ENCODE measurements at regions not wholly inside any gene's neighbourhood (a gene's known extent, or its start where the extent isn't known, plus 50 kb on each side); places are given as distances from the start of the nearest gene placed in this dataset.
"Not testable (repeated sequence)": the region's sequence is repeated elsewhere in the genome, so short reads cannot be mapped to it uniquely, and the experiment has no call there.

DNA sequence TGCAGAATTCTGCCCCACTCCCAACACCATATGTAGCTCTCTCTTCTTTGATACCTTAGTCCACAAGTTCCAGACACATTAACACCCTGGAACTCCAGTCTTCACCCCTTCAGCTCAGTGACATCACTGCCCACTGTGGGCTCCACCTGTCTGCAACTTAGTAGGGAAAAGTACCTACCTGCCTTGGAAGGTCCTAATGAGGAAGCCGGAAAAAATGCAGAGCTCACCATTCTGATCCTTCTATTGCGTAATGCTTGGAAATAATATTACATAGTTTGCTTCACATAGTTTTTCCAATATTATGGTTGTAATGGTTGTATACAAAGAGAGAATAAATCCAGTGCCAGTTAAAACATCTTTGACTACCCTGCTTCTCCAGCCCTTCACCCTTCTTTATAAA lies 738.4 kb downstream of the RNF144A start:
- DNase-seq: no peak

DNA sequence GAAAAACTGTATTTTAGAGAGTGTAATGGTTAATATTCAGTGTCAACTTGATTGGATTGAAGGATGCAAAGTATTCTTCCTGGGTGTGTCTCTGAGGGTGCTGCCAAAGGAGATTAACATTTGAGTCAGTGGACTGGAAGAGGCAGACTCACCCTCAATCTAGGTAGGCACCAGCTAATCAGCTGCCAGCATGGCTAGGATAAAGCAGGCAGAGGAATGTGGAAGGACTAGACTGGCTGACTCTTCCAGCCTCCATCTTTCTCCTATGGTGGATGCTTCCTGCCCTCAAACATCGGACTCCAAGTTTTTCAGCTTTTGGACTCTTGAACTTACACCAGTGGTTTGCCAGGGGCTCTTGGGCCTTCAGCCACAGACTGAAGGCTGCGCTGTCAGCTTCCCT lies 740.3 kb downstream of the RNF144A start:
- DNase-seq: not testable (repeated sequence)

DNA sequence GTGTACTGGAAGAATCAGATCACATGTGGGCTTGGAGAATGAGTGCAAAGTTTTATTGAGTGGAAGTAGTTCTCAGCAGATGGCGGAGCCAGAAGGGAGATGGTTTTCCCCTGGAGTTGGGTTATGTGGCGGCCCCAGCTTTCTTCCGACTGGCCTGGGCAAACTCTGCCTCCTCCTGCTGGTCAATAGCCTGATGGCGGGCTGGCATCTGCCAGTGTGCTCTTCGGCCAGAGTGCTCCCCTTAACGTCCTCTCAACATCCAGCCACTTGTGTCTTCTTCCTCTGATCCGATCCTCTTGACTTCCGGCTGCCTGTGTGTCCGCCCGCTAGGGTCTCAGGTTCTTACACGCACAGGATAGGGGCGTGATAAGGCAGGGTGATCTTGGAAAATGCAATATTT lies 741.3 kb downstream of the RNF144A start:
- no peak for DNase-seq

DNA sequence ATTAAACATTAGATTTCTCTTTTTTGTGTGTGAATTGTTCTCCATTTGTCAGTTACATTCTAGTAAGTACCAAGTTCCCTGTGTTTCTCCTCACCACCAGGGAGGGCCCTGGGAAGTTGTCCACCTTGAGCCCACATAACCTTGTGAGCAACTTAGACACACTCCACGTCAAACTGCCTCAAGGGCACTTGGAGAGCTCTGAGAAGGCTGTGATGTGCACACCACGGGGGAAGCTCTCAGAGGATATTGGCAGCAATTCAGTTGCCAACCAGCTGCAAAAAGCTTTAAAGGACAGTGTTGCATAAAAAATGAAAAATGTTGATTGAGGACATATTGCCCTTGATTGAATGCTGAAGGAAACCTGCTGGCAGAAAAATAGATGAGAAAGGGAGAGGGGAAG lies 743.6 kb downstream of the RNF144A start:
- DNase-seq: no peak

DNA sequence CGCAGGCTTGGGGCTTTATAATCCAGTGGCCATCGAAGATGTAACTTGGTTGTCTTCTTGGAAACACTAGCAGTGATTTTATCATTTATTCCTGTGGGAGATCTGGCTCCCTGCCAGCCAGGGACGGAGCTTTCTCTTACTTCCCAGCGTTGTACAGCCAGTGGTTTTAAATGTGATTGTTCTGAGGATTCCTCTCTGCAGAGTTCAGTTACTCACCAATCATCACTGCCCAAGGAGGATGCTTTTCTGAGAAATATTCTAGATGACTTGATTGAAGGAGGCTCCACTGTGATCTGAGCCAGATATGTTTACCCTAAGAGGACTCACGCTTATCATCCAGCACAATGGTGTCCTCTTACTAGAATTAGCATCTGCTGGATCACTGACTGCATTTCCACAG lies 744.3 kb downstream of the RNF144A start:
- DNase-seq: no peak

DNA sequence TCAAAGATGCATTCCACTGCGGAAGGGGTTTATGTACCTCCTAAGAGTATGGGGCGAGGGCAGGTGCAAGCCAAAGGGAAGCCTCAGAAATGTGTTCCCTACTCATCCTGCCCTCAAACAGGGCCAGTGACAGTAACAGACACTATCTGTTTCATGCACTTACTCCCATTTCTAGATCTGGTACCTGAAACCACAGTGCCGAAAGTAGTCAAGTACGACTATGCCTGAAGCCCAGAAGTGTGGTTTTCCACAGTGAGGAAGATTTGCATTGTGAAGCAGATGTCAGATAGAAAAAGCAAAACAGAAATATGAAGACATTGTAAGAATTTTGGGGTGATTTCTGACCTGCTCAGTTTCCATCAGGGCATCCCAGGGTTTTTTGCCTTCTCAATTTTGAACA lies 748.7 kb downstream of the RNF144A start:
- DNase-seq: no peak

DNA sequence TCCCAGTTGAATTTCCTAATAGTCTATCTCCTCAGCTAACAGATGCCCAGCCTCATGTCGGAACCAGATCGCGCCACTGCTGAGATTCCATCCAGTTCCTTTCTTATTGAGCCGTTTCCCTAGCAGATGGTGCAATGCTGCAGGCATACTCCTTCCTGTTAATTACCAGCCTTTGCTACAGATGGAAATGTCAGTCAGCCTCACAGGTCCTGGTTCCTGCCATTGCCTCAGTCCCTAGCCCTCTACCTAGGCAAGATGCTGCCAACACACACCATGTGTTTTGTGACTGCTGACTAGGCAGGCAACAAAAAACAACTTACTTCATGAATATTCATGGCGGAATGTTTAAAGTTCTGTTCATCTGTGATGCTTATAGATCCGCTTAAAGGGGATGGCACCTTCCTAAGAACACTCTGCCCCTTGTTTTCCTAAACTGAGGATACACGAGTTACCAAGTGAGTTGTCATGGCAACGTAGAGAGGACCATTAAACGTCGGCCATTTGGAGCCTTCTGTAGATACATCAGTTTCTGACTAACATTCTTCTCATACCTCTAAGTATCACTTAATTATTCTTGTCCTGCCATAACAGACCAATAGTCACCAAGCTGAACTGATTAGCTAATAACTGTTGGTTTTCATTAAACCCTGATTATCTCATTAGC lies 749.5 kb downstream of the RNF144A start:
- no peak for DNase-seq

DNA sequence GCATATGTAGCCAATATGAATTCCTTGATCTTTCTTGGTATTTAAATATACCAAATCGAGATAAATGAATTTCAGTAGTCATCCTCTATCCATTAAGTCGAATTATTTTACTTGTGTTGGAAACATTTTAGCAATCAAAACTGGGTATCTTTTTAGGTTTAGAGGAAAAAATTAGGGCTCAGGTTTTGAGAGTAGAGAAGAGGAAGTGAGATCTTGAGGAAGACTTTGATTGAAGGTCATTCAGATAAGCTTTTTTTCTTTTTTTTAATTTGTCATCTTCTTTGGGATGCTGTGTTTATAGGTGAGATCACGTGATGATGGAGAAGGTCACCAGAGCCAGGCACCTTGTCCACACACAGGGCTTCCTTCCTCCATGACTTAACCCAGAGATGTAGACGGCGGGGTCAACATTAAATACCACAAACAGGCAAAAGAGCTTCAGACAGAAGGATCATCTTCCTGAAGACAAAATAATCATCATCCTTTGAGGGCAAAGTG lies 750.1 kb downstream of the RNF144A start:
- no peak for DNase-seq

DNA sequence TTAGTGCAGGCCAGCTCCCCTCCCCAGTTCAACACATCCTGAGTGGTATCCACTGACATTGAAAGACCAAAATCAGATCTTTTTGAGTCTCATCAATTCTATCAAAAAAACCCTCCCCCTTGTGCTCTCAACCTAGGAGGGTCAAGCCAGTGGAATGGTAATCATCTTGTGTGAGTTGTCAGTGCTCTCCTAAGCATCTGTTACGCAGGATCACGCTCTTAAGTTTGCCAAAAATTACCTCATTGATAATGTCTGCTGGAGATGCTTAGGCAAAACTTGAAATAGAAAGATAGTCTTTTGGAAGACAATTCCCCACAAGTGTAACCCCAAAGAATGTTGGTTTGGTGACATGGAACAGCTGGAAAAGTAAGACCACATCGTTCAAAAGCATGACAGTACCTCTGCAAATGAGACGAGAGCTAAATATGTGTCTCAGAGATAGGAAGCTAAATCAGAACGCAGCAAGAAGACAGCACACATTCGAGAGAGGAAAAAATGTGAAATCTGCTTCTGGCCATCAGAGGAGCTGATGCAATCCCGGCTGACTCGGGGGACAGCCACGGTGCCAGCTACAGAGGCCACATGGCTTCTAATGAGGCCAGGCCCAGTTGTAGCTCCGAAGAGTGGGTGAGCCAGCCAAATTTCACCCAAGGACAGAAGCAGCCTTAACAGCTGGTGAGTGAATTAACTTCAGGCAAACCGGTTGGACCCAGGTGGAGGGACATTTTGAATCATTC lies 753.9 kb downstream of the RNF144A start:
- no peak for DNase-seq

DNA sequence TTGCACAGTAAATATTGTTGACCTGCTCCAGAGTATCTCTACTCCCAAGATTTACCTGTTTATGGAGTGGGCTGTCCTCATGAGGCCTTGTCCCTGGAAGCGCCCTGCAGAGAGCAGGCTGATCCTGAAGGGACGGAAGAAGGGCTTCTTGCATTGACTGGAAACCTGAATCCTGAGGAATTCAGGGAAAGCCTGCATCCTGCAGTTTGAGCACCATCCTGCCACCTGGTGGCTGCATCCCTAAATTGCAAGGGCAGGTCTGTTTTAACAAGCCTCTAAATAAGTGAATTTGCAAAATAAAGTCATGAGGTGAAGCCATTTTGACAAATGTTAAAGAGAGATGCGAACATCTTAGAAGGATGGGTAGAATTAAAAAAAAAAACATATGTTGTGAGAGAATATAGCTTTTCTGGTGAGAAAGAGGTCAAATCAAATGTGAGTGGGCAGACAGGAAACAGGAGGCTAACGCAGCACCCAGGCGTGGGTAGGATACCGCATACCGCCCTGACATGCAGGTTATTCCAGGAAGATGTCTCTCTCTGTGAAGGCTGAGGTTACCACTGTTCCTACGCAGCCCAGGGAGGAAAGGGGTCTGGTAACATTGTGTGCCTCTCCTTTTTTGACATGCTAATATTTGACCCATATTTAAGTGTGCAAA lies 754.9 kb downstream of the RNF144A start:
- DNase-seq: no peak

DNA sequence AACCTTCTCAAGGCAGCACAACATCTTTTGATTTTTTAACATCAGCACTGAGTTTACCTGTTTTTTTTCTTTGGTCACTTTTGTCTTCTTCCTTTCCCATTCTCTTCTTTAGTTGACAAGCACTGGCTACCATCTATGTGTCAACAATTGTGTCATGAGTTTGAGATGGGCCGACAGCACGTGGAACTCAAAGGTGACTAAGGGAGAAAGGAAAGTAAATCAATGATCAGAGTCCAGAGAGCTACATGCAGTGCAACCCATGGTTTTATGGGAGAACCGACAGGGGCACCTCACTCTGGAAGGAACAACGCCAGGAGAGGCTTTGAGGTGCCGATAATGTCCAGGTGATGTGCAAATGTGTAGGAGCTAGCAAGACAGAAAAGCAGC lies 755.5 kb downstream of the RNF144A start:
- DNase-seq: no peak

DNA sequence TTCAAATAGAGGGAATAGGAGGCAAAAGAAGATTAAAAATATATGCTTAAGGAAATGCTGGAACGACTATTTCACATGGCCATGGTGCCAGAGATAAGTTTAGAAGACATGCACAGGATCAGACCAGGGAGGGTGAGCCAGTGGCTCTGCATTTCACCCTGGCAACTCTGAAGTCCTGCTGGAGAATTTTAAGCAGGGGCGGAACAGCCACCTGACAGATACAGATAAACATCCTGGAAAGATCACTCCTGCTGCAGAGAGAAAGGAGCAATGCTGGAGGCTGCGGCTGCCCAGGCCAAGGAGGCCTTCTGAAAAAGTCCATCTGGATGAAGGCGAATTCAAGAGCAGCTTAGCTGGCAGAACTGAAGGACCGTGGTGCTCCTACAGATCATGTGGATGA lies 755.9 kb downstream of the RNF144A start:
- DNase-seq: no peak

DNA sequence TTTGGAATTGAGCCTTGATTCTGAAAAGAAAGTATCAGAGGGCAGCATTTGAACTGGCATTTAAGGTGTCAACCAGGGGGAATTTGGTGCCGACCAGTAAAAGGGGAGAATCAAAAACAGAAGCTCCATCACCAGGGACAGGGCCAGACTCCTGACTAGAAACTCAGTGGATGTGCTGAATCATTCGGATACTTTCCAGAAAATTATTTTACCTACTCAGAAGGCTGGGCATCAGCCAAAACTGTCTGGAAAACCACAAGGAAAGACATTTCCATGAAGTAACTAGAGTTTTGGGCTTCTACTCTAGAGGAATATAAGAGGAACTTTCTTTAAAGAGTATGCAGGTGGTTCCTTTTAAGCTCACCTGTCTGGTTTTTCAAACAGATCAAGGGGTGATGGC lies 756.6 kb downstream of the RNF144A start:
- no peak for DNase-seq

DNA sequence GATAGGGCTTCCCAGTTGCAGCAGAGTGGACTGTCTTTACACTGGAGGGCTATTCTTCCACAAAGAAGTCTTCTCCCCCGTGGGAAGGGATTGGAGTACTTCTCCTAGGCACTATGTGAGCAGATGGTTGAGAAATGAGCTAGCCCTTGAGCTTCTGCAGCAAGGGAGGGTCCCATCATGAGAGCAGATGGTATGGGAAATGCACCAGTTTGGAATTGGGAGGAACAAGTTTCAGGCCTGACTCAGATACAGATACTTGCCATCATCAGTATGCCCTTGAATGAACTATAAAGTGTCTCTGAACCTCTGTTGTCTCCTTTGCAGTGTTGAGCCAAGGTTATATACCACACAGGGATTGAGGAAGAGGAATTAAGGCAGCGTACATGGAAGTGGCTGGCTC lies 757.4 kb downstream of the RNF144A start:
- no peak for DNase-seq

DNA sequence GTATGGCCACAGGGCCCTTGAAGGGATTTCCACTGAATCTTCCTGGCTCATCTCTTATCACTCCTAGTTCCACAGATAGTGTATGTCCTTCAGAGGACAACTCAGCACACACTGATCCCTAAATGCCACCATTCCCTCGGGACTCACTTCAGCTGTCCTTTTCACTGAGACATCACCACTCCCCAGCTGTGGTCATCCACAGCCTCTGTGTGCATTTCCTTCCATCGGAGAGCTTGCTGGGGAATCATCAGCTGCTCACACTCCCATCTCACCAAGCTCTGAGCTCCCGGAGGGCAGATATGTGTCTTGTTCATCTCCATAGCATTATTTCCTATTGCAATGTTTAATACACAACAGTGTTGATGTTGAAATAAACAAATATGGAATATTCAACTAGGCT lies 759.5 kb downstream of the RNF144A start:
- DNase-seq: no peak

DNA sequence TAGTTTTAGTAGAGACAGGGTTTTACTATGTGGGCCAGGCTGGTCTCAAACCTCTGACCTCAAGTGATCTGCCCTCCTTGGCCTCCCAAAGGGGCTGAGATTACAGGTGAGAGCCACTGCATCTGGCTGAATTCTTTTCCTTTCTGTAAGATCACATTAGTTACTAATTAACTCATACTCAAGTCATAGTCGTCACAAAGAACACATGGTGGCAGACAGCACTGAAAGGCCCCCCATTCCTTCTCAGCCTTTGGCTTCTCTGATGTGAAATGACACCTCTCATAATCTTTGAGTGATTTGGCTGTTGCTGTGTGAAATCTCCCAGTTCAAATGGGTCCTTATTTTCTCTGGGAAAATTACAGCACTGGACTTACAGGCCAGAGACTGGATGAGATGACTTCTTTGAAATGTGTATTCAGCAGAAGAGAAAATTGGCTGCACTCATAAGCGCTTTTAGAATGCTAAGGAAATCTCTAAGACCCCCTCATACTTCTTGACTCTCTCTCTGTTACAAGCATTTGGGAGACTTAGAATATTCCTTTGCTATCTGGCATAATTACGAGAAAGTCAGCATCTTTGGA lies 764.8 kb downstream of the RNF144A start:
- no peak for DNase-seq

DNA sequence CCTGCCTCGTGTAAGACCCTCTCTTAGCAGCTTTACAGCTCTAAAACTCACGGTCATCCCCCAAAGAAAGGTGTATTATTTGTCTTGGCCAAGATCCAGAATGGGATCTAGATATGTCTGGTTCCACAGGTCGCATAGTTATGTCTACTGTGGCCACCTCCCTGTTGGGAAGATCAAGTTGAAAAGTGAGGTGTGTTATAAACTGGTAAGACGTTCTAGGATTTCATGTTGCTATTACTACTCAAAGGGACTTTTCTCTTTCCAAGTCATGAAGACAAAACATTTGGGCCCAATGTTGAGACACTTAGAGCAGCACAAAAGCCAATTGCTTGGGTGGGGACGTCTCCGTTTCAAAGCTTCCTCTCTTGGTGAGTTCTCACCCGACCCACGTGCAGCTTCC lies 766.0 kb downstream of the RNF144A start:
- DNase-seq: no peak

DNA sequence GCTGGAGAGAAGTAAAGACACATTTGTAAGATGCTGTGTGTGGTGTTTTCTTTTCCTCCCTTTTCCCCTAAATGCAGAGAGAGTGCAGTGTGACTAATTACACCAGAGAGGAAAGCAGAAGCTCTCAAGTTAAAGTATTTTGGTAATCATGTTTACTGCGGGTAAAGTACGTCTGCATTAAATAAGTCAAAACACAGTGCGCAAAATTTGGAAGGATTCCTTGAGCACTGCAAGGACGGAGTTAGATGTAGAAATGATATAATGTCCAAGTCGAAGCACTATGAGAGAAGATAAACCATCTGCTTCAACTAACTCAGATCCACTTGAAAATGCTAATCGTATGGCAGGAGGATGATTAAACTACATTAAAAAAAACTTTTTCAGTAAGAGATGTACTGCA lies 766.5 kb downstream of the RNF144A start:
- DNase-seq: no peak

DNA sequence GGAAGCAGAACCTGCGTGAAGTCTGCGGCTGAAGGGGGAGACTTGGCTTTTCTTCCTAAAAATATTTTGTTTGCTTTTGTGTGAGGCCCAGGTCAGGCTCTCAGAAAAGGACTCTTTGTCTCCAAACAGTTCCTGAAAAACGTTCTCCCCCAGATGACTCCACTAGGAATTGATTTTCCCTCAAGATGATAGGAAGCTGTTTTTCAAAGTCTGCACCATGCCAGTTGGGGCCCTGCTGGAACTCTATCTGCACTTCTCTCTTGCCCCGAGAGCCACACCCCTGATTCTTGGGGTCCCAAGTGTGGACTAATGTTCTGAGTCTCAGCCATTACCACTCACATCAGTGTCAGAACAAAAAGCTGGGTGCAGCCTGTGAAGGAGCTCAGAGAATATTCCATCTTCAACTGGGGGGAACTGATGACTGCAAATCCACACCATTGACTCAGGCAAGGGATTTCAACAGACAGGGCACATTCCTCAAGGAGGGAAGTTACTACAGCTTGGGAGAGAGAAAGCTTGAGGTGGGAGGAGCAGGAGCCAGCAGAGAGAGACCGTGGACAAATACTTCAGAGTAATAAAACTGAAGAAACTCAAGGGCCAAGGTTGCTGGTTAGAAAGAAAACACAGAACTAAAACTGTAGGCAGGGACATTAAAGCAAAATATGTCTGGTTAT lies 768.3 kb downstream of the RNF144A start:
- DNase-seq: no peak

DNA sequence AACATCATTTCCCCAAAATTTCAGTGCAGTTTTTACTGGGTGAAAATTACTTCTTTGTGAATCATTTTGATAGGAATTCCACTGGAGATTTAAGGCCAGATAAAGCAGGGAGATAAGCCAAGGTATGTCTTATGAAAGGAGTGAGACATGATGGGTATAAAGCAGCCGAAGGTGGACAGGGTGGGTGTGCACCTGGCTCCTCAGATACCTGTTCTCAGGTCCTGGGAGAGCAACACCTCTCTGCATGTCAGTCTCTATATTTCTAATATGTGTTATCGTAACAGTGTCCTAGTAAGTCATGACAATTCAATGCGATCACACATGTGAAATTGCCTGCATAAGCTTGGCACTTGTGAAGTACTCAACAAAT lies 768.8 kb downstream of the RNF144A start:
- DNase-seq: no peak

DNA sequence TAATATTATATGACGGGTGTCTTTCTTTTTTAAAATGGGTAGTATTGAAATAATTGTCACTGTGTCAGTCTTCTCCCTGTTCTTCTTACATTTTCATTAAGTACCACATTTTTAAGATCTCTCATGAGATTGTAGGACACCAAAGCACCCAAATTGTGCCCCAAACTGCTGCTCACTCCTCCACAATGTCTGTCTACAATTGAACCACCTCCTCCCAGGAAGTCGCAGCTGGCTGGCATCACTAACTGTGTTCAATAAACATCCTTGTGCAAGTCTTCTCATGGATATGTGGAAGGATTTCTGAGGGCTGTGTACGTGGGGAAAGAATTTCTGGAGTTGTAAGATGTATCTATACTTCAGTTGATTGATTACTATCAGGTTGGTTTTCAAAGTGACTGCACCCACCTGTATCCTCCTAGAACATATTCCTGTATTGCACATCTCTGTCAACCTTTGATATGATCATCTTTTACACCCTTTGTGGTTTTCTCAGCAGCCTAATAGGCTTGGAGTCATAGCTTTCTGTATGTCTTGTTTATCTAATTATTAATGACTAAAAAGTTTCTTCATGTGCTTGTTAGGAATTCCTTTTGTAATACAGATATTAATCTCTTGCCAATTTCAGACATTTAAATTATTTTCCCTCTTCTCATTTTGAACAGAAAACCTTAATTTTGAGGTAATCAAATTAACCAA lies 774.9 kb downstream of the RNF144A start:
- DNase-seq: no peak

DNA sequence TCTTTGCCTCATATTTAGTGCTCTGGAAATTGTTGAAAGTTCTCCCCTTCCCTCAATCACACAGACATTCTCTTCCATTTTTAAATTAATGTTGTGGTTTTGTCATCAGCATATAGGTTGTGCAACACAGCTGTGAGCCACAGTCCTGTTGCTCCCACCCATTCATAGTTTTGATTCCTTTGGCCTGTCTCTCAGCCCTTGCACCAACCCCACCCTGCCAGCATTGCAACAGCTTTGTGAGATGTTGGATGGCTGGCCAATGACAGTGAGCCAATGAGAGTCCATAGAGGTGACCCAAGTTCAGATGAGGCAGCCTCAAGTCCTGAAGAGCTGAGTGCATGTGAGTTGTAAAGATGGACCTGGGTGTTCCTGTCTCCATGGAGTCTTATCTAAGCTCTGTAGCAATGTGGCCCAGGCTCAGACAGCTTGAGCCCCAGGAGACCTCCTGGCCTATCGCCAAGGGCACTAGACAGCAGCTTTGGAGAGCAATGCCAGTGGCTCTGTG lies 775.5 kb downstream of the RNF144A start:
- DNase-seq: peak; percentile 12

All from GOT3 (cell line).